Lower leg skin (tissue), 4 donors: ENCODE measurements at regions not wholly inside any gene's neighbourhood (a gene's known extent, or its start where the extent isn't known, plus 50 kb on each side); places are given as distances from the start of the nearest gene placed in this dataset.

Source experiments
- DNase-seq, 2 donors: peaks; one replicate each; pipeline ENCODE4 v3.0.0-alpha.2; 2019; ENCODE audit warnings: low spot score in 2 of 2
- H3K4me3 ChIP-seq: fragments of 200-600 bp; sonication (generic); 2 replicates; pipeline ENCODE4 v1.5.1; 2017; ENCODE audit warnings: mild to moderate bottlenecking, low read depth; ENCODE audit not compliant: poor library complexity, severe bottlenecking
- CTCF ChIP-seq, 3 donors: fragments of 450-650 bp; IDR thresholded peaks; one replicate each; pipeline ENCODE4 v1.5.1; 2016; ENCODE audit warnings: antibody characterized with exemption in 3 of 3, mild to moderate bottlenecking in 3 of 3, moderate library complexity in 2 of 3
- POLR2A ChIP-seq, 2 donors: fragments of 450-650 bp; IDR thresholded peaks; one replicate each; pipeline ENCODE4 v1.6.1; 2016 to 2017; ENCODE audit warnings: antibody characterized with exemption in 2 of 2, mild to moderate bottlenecking in 1 of 2, moderate library complexity in 1 of 2
- WGBS, 2 donors: methylation state at CpG; one replicate each; pipeline ENCODE4 v1.1.5; 2018; 5-methylcytosine and 5-hydroxymethylcytosine counted together
- intact Hi-C: fragments of 100-400 bp; cut with DNase I; formaldehyde crosslinking; loops from one replicate; pipeline ENCODE4 v1.15.0; 2023; ENCODE audit warnings: low total_unique reads

- no peak for DNase-seq
- 68% methylated on average over 1 of the region's 1 CpG for WGBS, 2 donors
- TF ChIP-seq POLR2A (IDR thresholded peaks at IDR 0.05) (no peak), CTCF (IDR thresholded peaks at IDR 0.05) (no peak)
- intact Hi-C loops = no loop called here
- no peak overlapping the region for H3K4me3 ChIP-seq
Observed at GRCh38 chr18:51767293-51767692, 569.8 kb upstream of the MEX3C start.

GRCh38 chr18:51778115-51778514 lies 561.9 kb upstream of the DCC start:
- 73 to 76% methylated on average over 4 of the region's 4 CpGs for WGBS, 2 donors
- no peak for DNase-seq
- intact Hi-C loops = no loop called here
- TF ChIP-seq CTCF (IDR thresholded peaks at IDR 0.05) (no peak), POLR2A (IDR thresholded peaks at IDR 0.05) (no peak)
- H3K4me3 ChIP-seq = no peak overlapping the region

GRCh38 chr18:51789871-51790270 lies 550.1 kb upstream of the DCC start:
- DNase-seq = no peak
- 51 to 52% methylated on average over 1 of the region's 1 CpG for WGBS, 2 donors
- intact Hi-C loops = no loop called here
- TF ChIP-seq POLR2A (IDR thresholded peaks at IDR 0.05) (no peak), CTCF (IDR thresholded peaks at IDR 0.05) (no peak)
- H3K4me3 ChIP-seq = no peak overlapping the region

GRCh38 chr18:51801514-51801913 lies 538.5 kb upstream of the DCC start:
- H3K4me3 ChIP-seq = no peak overlapping the region
- WGBS, 2 donors = 85 to 100% methylated on average over 1 of the region's 1 CpG
- intact Hi-C loops = no loop called here
- DNase-seq = no peak
- TF ChIP-seq CTCF (IDR thresholded peaks at IDR 0.05) = no peak
- TF ChIP-seq POLR2A (IDR thresholded peaks at IDR 0.05) = no peak

GRCh38 chr18:51802569-51803428 lies 537.2 kb upstream of the DCC start:
- intact Hi-C loops = no loop called here
- TF ChIP-seq POLR2A (IDR thresholded peaks at IDR 0.05) = no peak
- no peak for TF ChIP-seq CTCF (IDR thresholded peaks at IDR 0.05)
- no peak for DNase-seq
- H3K4me3 ChIP-seq = no peak overlapping the region
- 92 to 95% methylated on average over 4 of the region's 4 CpGs for WGBS, 2 donors

GRCh38 chr18:51807336-51807735 lies 532.7 kb upstream of the DCC start:
- DNase-seq = no peak
- 89 to 95% methylated on average over 2 of the region's 2 CpGs for WGBS, 2 donors
- no peak overlapping the region for H3K4me3 ChIP-seq
- TF ChIP-seq CTCF (IDR thresholded peaks at IDR 0.05) (no peak), POLR2A (IDR thresholded peaks at IDR 0.05) (no peak)
- intact Hi-C loops = no loop called here
